Uterus (tissue), 2 donors: ENCODE measurements at regions not wholly inside any gene's neighbourhood (a gene's known extent, or its start where the extent isn't known, plus 50 kb on each side); places are given as distances from the start of the nearest gene placed in this dataset.

Source experiments
- CTCF ChIP-seq, 4 experiments: fragments of 200-600 bp in 2 of 4; fragments of 450-650 bp in 2 of 4; sonication (generic) in 2 of 4; IDR thresholded peaks; one replicate each; pipeline ENCODE4 v1.5.1; 2016 to 2019; ENCODE audit warnings: antibody characterized with exemption in 4 of 4, mild to moderate bottlenecking in 2 of 4, moderate library complexity in 1 of 4
- POLR2A ChIP-seq, 2 donors: fragments of 450-650 bp; IDR thresholded peaks; one replicate each; pipeline ENCODE4 v1.6.1; 2016; ENCODE audit warnings: antibody characterized with exemption in 2 of 2, mild to moderate bottlenecking in 1 of 2, moderate library complexity in 1 of 2

GRCh38 chr17:12301551-12301950 is 280.9 kb downstream of the MAP2K4 start:
- no peak for TF ChIP-seq CTCF (IDR thresholded peaks at IDR 0.05)
- no peak for TF ChIP-seq POLR2A (IDR thresholded peaks at IDR 0.05)
